SK-N-SH treated with all-trans-retinoic acid at 6 μM for 48 hours (cell line): ENCODE measurements at regions not wholly inside any gene's neighbourhood (a gene's known extent, or its start where the extent isn't known, plus 50 kb on each side); places are given as distances from the start of the nearest gene placed in this dataset.

Experiments
- ATAC-seq: fragments of 200-7000 bp; cut with Tn5 transposase; 3 replicates; pipeline ENCODE4 v1.9.1; 2020; ENCODE audit warnings: mild to moderate bottlenecking, moderate library complexity
- ARNTL ChIP-seq: fragments of 450-650 bp; formaldehyde crosslinking; IDR thresholded peaks from 2 replicates; pipeline ENCODE4 v1.5.0; 2020; ENCODE audit warnings: low read depth, mild to moderate bottlenecking, moderate library complexity, borderline replicate concordance
- BACH2 ChIP-seq: fragments of 250-450 bp; sonication (Bioruptor Pico); IDR thresholded peaks from 2 replicates; pipeline ENCODE4 v1.9.0; 2021; ENCODE audit warnings: mild to moderate bottlenecking, borderline replicate concordance
- CSDC2 ChIP-seq: fragments of 250-450 bp; sonication (Bioruptor Pico); IDR thresholded peaks from 2 replicates; pipeline ENCODE4 v1.5.0; 2020; ENCODE audit warnings: mild to moderate bottlenecking, moderate library complexity
- ESRRG ChIP-seq: fragments of 250-450 bp; sonication (Bioruptor Pico); IDR thresholded peaks from 2 replicates; pipeline ENCODE4 v1.6.1; 2021; ENCODE audit warnings: mild to moderate bottlenecking
- GLIS3 ChIP-seq: fragments of 250-450 bp; sonication (Bioruptor Pico); IDR thresholded peaks from 2 replicates; pipeline ENCODE4 v1.5.0; 2020; ENCODE audit warnings: mild to moderate bottlenecking, moderate library complexity
- ISL1 ChIP-seq: fragments of 250-450 bp; sonication (Bioruptor Pico); IDR thresholded peaks from 2 replicates; pipeline ENCODE4 v2.1.2; 2022; ENCODE audit warnings: mild to moderate bottlenecking, moderate library complexity
- OSR1 ChIP-seq: fragments of 250-450 bp; sonication (Bioruptor Pico); IDR thresholded peaks from 2 replicates; pipeline ENCODE4 v1.8.0; 2022; ENCODE audit warnings: moderate library complexity, mild to moderate bottlenecking, inconsistent platforms
- PPARA ChIP-seq: fragments of 250-450 bp; sonication (Bioruptor Pico); IDR thresholded peaks from 2 replicates; pipeline ENCODE4 v1.5.0; 2020; ENCODE audit warnings: mild to moderate bottlenecking, borderline replicate concordance
- RARB ChIP-seq: fragments of 250-450 bp; sonication (Bioruptor Pico); IDR thresholded peaks from 2 replicates; pipeline ENCODE4 v1.8.0; 2021; ENCODE audit warnings: mild to moderate bottlenecking, moderate library complexity
- SNAI2 ChIP-seq: fragments of 250-450 bp; sonication (Bioruptor Pico); IDR thresholded peaks from 2 replicates; pipeline ENCODE4 v1.5.0; 2020; ENCODE audit warnings: mild to moderate bottlenecking, moderate library complexity
- TCF4 ChIP-seq: fragments of 250-450 bp; sonication (Bioruptor Pico); IDR thresholded peaks from 2 replicates; pipeline ENCODE4 v1.8.0; 2021; ENCODE audit warnings: mild to moderate bottlenecking, moderate library complexity, borderline replicate concordance
- TOX ChIP-seq: fragments of 250-450 bp; sonication (Bioruptor Pico); IDR thresholded peaks from 2 replicates; pipeline ENCODE4 v1.8.0; 2021; ENCODE audit warnings: mild to moderate bottlenecking, moderate library complexity, borderline replicate concordance
- ZC3H10 ChIP-seq: fragments of 250-450 bp; sonication (Bioruptor Pico); IDR thresholded peaks from 2 replicates; pipeline ENCODE4 v1.5.1; 2021; ENCODE audit warnings: mild to moderate bottlenecking, moderate library complexity
- ZFP3 ChIP-seq: fragments of 250-450 bp; sonication (Bioruptor Pico); IDR thresholded peaks from 2 replicates; pipeline ENCODE4 v1.5.0; 2020; ENCODE audit warnings: mild to moderate bottlenecking, moderate library complexity
- ZFP30 ChIP-seq: fragments of 450-650 bp; formaldehyde crosslinking; IDR thresholded peaks from 2 replicates; pipeline ENCODE4 v1.5.0; 2022; ENCODE audit warnings: mild to moderate bottlenecking, moderate library complexity
- ZNF565 ChIP-seq: fragments of 450-650 bp; formaldehyde crosslinking; conservative IDR thresholded peaks from 2 replicates; pipeline ENCODE4 v1.5.0; 2020; ENCODE audit warnings: low read depth, mild to moderate bottlenecking, moderate library complexity
- ZNF70 ChIP-seq: fragments of 450-650 bp; formaldehyde crosslinking; IDR thresholded peaks from 2 replicates; pipeline ENCODE4 v1.5.0; 2020; ENCODE audit warnings: mild to moderate bottlenecking, moderate library complexity
- ZNF8 ChIP-seq: fragments of 450-650 bp; formaldehyde crosslinking; IDR thresholded peaks from 2 replicates; pipeline ENCODE4 v1.5.0; 2020; ENCODE audit warnings: mild to moderate bottlenecking, moderate library complexity
- TF ChIP-seq, protein P1 (sequence below): fragments of 250-450 bp; sonication (Bioruptor Pico); IDR thresholded peaks from 2 replicates; pipeline ENCODE4 v1.8.0; 2020; ENCODE audit warnings: mild to moderate bottlenecking, moderate library complexity, borderline replicate concordance
- TF ChIP-seq, protein P2 (sequence below): fragments of 250-450 bp; sonication (Bioruptor Pico); IDR thresholded peaks from 2 replicates; pipeline ENCODE4 v1.8.0; 2021; ENCODE audit warnings: low read depth, mild to moderate bottlenecking, moderate library complexity, borderline replicate concordance
- TF ChIP-seq, protein P3 (sequence below): fragments of 250-450 bp; sonication (Bioruptor Pico); IDR thresholded peaks from 2 replicates; pipeline ENCODE4 v1.5.1; 2021; ENCODE audit warnings: mild to moderate bottlenecking, moderate library complexity
- TF ChIP-seq, protein P4 (sequence below): fragments of 250-450 bp; sonication (Bioruptor Pico); IDR thresholded peaks from 2 replicates; pipeline ENCODE4 v1.5.1; 2020; ENCODE audit warnings: low read depth, mild to moderate bottlenecking, moderate library complexity
- TF ChIP-seq, protein P5 (sequence below): fragments of 250-450 bp; sonication (Bioruptor Pico); IDR thresholded peaks from 2 replicates; pipeline ENCODE4 v1.5.0; 2020; ENCODE audit warnings: mild to moderate bottlenecking, moderate library complexity

DNA sequence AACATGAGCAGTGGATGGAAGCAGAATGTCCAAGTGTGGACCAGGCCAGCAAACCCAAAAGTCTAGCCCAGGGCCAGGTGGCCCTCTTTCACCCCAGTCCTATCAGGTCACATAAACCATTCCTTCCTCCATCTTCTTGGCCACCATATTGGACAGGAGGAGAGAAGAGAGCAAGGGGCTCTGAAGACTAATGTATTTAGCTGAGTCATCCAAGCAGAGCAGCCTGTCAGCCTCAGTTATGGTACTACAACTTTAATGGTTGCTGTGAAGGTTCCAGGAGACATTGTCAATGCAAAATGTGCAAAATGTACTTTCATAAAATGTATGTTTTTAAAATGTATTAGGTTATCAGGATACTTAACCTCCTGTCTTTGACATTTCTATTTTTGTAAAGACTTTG, 159.5 kb downstream of the GPAM start:
- no peak for ATAC-seq
- TF ChIP-seq, protein P1, sequence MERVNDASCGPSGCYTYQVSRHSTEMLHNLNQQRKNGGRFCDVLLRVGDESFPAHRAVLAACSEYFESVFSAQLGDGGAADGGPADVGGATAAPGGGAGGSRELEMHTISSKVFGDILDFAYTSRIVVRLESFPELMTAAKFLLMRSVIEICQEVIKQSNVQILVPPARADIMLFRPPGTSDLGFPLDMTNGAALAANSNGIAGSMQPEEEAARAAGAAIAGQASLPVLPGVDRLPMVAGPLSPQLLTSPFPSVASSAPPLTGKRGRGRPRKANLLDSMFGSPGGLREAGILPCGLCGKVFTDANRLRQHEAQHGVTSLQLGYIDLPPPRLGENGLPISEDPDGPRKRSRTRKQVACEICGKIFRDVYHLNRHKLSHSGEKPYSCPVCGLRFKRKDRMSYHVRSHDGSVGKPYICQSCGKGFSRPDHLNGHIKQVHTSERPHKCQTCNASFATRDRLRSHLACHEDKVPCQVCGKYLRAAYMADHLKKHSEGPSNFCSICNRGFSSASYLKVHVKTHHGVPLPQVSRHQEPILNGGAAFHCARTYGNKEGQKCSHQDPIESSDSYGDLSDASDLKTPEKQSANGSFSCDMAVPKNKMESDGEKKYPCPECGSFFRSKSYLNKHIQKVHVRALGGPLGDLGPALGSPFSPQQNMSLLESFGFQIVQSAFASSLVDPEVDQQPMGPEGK, result no peak
- TF ChIP-seq ARNTL (no peak), ISL1 (CRISPR knock-in tag) (no peak), TCF4 (CRISPR knock-in tag) (no peak), SNAI2 (CRISPR knock-in tag) (no peak), ESRRG (CRISPR knock-in tag) (no peak), ZNF565 (CRISPR knock-in tag) (no peak), ZFP30 (CRISPR knock-in tag) (no peak), ZC3H10 (CRISPR knock-in tag) (no peak), PPARA (CRISPR knock-in tag) (no peak), ZFP3 (CRISPR knock-in tag) (no peak), TOX (CRISPR knock-in tag) (no peak), CSDC2 (CRISPR knock-in tag) (no peak), ZNF8 (CRISPR knock-in tag) (no peak), OSR1 (CRISPR knock-in tag) (no peak), RARB (no peak), GLIS3 (CRISPR knock-in tag) (no peak)
- TF ChIP-seq, protein P2, sequence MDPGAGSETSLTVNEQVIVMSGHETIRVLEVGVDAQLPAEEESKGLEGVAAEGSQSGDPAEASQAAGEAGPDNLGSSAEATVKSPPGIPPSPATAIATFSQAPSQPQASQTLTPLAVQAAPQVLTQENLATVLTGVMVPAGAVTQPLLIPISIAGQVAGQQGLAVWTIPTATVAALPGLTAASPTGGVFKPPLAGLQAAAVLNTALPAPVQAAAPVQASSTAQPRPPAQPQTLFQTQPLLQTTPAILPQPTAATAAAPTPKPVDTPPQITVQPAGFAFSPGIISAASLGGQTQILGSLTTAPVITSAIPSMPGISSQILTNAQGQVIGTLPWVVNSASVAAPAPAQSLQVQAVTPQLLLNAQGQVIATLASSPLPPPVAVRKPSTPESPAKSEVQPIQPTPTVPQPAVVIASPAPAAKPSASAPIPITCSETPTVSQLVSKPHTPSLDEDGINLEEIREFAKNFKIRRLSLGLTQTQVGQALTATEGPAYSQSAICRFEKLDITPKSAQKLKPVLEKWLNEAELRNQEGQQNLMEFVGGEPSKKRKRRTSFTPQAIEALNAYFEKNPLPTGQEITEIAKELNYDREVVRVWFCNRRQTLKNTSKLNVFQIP (CRISPR knock-in tag), result no peak
- TF ChIP-seq, protein P3, sequence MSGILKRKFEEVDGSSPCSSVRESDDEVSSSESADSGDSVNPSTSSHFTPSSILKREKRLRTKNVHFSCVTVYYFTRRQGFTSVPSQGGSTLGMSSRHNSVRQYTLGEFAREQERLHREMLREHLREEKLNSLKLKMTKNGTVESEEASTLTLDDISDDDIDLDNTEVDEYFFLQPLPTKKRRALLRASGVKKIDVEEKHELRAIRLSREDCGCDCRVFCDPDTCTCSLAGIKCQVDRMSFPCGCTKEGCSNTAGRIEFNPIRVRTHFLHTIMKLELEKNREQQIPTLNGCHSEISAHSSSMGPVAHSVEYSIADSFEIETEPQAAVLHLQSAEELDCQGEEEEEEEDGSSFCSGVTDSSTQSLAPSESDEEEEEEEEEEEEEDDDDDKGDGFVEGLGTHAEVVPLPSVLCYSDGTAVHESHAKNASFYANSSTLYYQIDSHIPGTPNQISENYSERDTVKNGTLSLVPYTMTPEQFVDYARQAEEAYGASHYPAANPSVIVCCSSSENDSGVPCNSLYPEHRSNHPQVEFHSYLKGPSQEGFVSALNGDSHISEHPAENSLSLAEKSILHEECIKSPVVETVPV, result no peak
- TF ChIP-seq, protein P4, sequence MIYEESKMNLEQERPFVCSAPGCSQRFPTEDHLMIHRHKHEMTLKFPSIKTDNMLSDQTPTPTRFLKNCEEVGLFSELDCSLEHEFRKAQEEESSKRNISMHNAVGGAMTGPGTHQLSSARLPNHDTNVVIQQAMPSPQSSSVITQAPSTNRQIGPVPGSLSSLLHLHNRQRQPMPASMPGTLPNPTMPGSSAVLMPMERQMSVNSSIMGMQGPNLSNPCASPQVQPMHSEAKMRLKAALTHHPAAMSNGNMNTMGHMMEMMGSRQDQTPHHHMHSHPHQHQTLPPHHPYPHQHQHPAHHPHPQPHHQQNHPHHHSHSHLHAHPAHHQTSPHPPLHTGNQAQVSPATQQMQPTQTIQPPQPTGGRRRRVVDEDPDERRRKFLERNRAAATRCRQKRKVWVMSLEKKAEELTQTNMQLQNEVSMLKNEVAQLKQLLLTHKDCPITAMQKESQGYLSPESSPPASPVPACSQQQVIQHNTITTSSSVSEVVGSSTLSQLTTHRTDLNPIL (CRISPR knock-in tag), result no peak

DNA sequence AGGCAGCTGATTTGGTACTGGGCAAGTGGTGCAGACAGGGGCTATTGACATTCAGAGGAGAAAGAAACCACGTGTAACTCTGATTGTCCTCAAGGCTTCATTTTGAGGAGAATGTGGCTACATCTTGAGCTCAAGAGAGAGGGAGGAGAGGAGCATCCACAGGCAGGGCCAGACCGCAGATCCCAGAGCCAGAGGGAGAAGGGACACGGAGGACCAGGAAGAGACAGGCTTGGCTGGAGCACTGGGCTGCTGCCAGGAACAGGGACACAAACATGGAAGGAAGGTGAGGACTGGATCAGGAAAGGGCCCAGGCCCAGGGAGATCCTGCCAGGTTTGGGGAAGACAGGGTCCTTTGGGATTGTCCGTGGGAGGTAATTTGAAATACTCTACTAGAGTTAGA, 158.3 kb downstream of the GPAM start:
- no peak for ATAC-seq
- TF ChIP-seq, protein P5, sequence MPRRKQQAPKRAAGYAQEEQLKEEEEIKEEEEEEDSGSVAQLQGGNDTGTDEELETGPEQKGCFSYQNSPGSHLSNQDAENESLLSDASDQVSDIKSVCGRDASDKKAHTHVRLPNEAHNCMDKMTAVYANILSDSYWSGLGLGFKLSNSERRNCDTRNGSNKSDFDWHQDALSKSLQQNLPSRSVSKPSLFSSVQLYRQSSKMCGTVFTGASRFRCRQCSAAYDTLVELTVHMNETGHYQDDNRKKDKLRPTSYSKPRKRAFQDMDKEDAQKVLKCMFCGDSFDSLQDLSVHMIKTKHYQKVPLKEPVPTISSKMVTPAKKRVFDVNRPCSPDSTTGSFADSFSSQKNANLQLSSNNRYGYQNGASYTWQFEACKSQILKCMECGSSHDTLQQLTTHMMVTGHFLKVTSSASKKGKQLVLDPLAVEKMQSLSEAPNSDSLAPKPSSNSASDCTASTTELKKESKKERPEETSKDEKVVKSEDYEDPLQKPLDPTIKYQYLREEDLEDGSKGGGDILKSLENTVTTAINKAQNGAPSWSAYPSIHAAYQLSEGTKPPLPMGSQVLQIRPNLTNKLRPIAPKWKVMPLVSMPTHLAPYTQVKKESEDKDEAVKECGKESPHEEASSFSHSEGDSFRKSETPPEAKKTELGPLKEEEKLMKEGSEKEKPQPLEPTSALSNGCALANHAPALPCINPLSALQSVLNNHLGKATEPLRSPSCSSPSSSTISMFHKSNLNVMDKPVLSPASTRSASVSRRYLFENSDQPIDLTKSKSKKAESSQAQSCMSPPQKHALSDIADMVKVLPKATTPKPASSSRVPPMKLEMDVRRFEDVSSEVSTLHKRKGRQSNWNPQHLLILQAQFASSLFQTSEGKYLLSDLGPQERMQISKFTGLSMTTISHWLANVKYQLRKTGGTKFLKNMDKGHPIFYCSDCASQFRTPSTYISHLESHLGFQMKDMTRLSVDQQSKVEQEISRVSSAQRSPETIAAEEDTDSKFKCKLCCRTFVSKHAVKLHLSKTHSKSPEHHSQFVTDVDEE (CRISPR knock-in tag), result no peak
- TF ChIP-seq, protein P1, result no peak
- no peak for TF ChIP-seq BACH2
- TF ChIP-seq OSR1 (CRISPR knock-in tag), result no peak
- TF ChIP-seq ARNTL, result no peak
- TF ChIP-seq, protein P2 (CRISPR knock-in tag), result no peak
- TF ChIP-seq, protein P3, result no peak
- TF ChIP-seq PPARA (CRISPR knock-in tag), result no peak
- TF ChIP-seq ZNF565 (CRISPR knock-in tag), result no peak
- no peak for TF ChIP-seq ZFP30 (CRISPR knock-in tag)
- TF ChIP-seq ESRRG (CRISPR knock-in tag), result no peak
- no peak for TF ChIP-seq TOX (CRISPR knock-in tag)
- no peak for TF ChIP-seq ZNF8 (CRISPR knock-in tag)
- TF ChIP-seq ISL1 (CRISPR knock-in tag), result no peak
- no peak for TF ChIP-seq TCF4 (CRISPR knock-in tag)
- TF ChIP-seq ZNF70, result no peak
- no peak for TF ChIP-seq SNAI2 (CRISPR knock-in tag)
- no peak for TF ChIP-seq CSDC2 (CRISPR knock-in tag)
- no peak for TF ChIP-seq ZFP3 (CRISPR knock-in tag)
